Fibroblast of lung (primary cell): ENCODE measurements at regions not wholly inside any gene's neighbourhood (a gene's known extent, or its start where the extent isn't known, plus 50 kb on each side); places are given as distances from the start of the nearest gene placed in this dataset.

Source experiments
- CTCF ChIP-seq, 2 donors: IDR thresholded peaks in 1 of 2; conservative IDR thresholded peaks in 1 of 2; 1 replicate in 1 of 2; 2 replicates in 1 of 2; pipeline ENCODE4 v1.5.1; 2011 to 2012; ENCODE audit warnings: low read length in 2 of 2, control low read depth in 1 of 2, inconsistent platforms in 1 of 2, low read depth in 1 of 2, mild to moderate bottlenecking in 1 of 2
- EZH2 ChIP-seq: IDR thresholded peaks from 2 replicates; pipeline ENCODE4 v1.5.1; 2012; ENCODE audit warnings: low read length, control low read depth, mild to moderate bottlenecking; ENCODE audit errors: missing control alignments

- no peak for TF ChIP-seq EZH2
- no peak for TF ChIP-seq CTCF (conservative IDR thresholded peaks at IDR 0.05 in 1 of 2, IDR thresholded peaks at IDR 0.05 in 1 of 2; ENCODE audit: low read depth in 1 of 2, low read length in 2 of 2)
These were observed 197.6 kb downstream of the PHETA1 start for GRCh38 chr12:111171345-111171744.
